ENCODE measurements at regions not wholly inside any gene's neighbourhood (a gene's known extent, or its start where the extent isn't known, plus 50 kb on each side); places are given as distances from the start of the nearest gene placed in this dataset.
"Not testable (repeated sequence)": the region's sequence is repeated elsewhere in the genome, so short reads cannot be mapped to it uniquely, and the experiment has no call there.

- Histone ChIP-seq H3K4me3 (no peak overlapping the region), H3K27me3 (no peaks in the 10 kb centered on the region), H3K9me3 (no peaks in the 10 kb centered on the region), H3K4me1 (no peaks in the 10 kb centered on the region), H3K27ac (no peak overlapping the region), H3K36me3 (no peaks in the 10 kb centered on the region)
- no peak for DNase-seq
- intact Hi-C loops (cut with DNase I): no loop called here
- no peak for TF ChIP-seq POLR2A (IDR thresholded peaks at IDR 0.05)
- no peak for TF ChIP-seq CTCF (IDR thresholded peaks at IDR 0.05)
Measured at GRCh38 chrX:64792598-64793337, 183.5 kb downstream of the ZC4H2 start.

- no peak for TF ChIP-seq POLR2A (IDR thresholded peaks at IDR 0.05)
- TF ChIP-seq CTCF (IDR thresholded peaks at IDR 0.05): no peak
- no peak for DNase-seq
- 57 to 67% methylated on average over 3 to 5 of the region's 5 CpGs for WGBS, 2 donors
- H3K36me3 ChIP-seq: no peaks in the 10 kb centered on the region
- H3K4me1 ChIP-seq: no peaks in the 10 kb centered on the region
- no peak overlapping the region for H3K27ac ChIP-seq
- H3K9me3 ChIP-seq: peaks cover 0 to 12% (median 5%) of the 10 kb centered on the region in 3 donors
- H3K27me3 ChIP-seq: no peaks in the 10 kb centered on the region
- H3K4me3 ChIP-seq: no peak overlapping the region
- intact Hi-C loops (cut with DNase I): no loop called here
Measured at GRCh38 chrX:64782923-64783322, 193.3 kb downstream of the ZC4H2 start.

GRCh38 chrX:64758047-64758446 lies 218.2 kb downstream of the ZC4H2 start:
- 61 to 68% methylated on average over 4 of the region's 4 CpGs for WGBS, 2 donors
- H3K4me1 ChIP-seq: no peaks in the 10 kb centered on the region
- H3K27ac ChIP-seq: no peak overlapping the region
- peaks cover 0 to 3% (median 0%) of the 10 kb centered on the region in 3 donors for H3K9me3 ChIP-seq
- DNase-seq: no peak
- no peak overlapping the region for H3K4me3 ChIP-seq
- intact Hi-C loops (cut with DNase I): no loop called here
- H3K27me3 ChIP-seq: no peaks in the 10 kb centered on the region
- TF ChIP-seq POLR2A (IDR thresholded peaks at IDR 0.05) (no peak), CTCF (IDR thresholded peaks at IDR 0.05) (no peak)
- no peaks in the 10 kb centered on the region for H3K36me3 ChIP-seq

- DNase-seq: no peak
- Histone ChIP-seq H3K4me3 (no peak overlapping the region), H3K36me3 (no peaks in the 10 kb centered on the region), H3K27me3 (no peaks in the 10 kb centered on the region), H3K4me1 (no peaks in the 10 kb centered on the region), H3K9me3 (no peaks in the 10 kb centered on the region), H3K27ac (no peak overlapping the region)
- intact Hi-C loops (cut with DNase I): no loop called here
- TF ChIP-seq POLR2A (IDR thresholded peaks at IDR 0.05) (no peak), CTCF (IDR thresholded peaks at IDR 0.05) (no peak)
- WGBS, 2 donors: 54 to 60% methylated on average over 1 to 3 of the region's 7 CpGs
Measured at GRCh38 chrX:64739792-64740378, 236.4 kb downstream of the ZC4H2 start.

- Histone ChIP-seq H3K36me3 (no peaks in the 10 kb centered on the region), H3K4me3 (no peak overlapping the region), H3K27ac (no peak overlapping the region), H3K4me1 (no peaks in the 10 kb centered on the region), H3K27me3 (no peaks in the 10 kb centered on the region), H3K9me3 (no peaks in the 10 kb centered on the region)
- no peak for DNase-seq
- TF ChIP-seq POLR2A (IDR thresholded peaks at IDR 0.05): no peak
- TF ChIP-seq CTCF (IDR thresholded peaks at IDR 0.05): no peak
- 80% methylated on average over 9 of the region's 9 CpGs; no CpG with 5 or more reads in 1 of the 2 donors for WGBS, 2 donors
- intact Hi-C loops (cut with DNase I): no loop called here
Measured at GRCh38 chrX:64698317-64698716, 277.9 kb downstream of the ZC4H2 start.

- WGBS, 2 donors: 43 to 83% methylated on average over 1 to 4 of the region's 7 CpGs
Measured at GRCh38 chrX:64695372-64695771, 280.9 kb downstream of the ZC4H2 start.

More at GRCh38 chrX:64695372-64695771, 280.9 kb downstream of the ZC4H2 start:
- DNase-seq; H3K27ac ChIP-seq; H3K27me3 ChIP-seq; H3K36me3 ChIP-seq; H3K4me3 ChIP-seq; H3K4me1 ChIP-seq; H3K9me3 ChIP-seq; intact Hi-C loops (cut with DNase I): not testable (repeated sequence)
